ENCODE measurements at regions not wholly inside any gene's neighbourhood (a gene's known extent, or its start where the extent isn't known, plus 50 kb on each side); places are given as distances from the start of the nearest gene placed in this dataset.
"Not testable (repeated sequence)": the region's sequence is repeated elsewhere in the genome, so short reads cannot be mapped to it uniquely, and the experiment has no call there.

GRCh38 chr18:22067682-22068081, 101.7 kb upstream of the GATA6 start:
- no peak for DNase-seq (ENCODE audit: extremely low read depth in 1 of 2, low read depth in 1 of 2)

- not testable (repeated sequence) for DNase-seq (ENCODE audit: extremely low read depth in 1 of 2, low read depth in 1 of 2)
These were observed 100.6 kb upstream of the GATA6 start for GRCh38 chr18:22068784-22069183.

GRCh38 chr18:22069916-22070315, 99.5 kb upstream of the GATA6 start:
- DNase-seq (ENCODE audit: extremely low read depth in 1 of 2, low read depth in 1 of 2): no peak

- DNase-seq (ENCODE audit: extremely low read depth in 1 of 2, low read depth in 1 of 2): no peak
These were observed 96.0 kb upstream of the GATA6 start for GRCh38 chr18:22073411-22073810.

- DNase-seq (ENCODE audit: extremely low read depth in 1 of 2, low read depth in 1 of 2): no peak
These were observed 94.9 kb upstream of the GATA6 start for GRCh38 chr18:22074282-22075070.

- no peak for DNase-seq (ENCODE audit: extremely low read depth in 1 of 2, low read depth in 1 of 2)
These were observed 89.4 kb upstream of the GATA6 start for GRCh38 chr18:22080035-22080434.

- DNase-seq (ENCODE audit: extremely low read depth in 1 of 2, low read depth in 1 of 2): no peak
These were observed 87.0 kb upstream of the GATA6 start for GRCh38 chr18:22082408-22082807.

GRCh38 chr18:22084547-22084946, 84.8 kb upstream of the GATA6 start:
- no peak for DNase-seq (ENCODE audit: extremely low read depth in 1 of 2, low read depth in 1 of 2)

- DNase-seq (ENCODE audit: extremely low read depth in 1 of 2, low read depth in 1 of 2): no peak
These were observed 82.4 kb upstream of the GATA6 start for GRCh38 chr18:22086973-22087372.

- DNase-seq (ENCODE audit: extremely low read depth in 1 of 2, low read depth in 1 of 2): no peak
These were observed 81.4 kb upstream of the GATA6 start for GRCh38 chr18:22088029-22088428.

- DNase-seq (ENCODE audit: extremely low read depth in 1 of 2, low read depth in 1 of 2): no peak
These were observed 80.3 kb upstream of the GATA6 start for GRCh38 chr18:22088996-22089640.

- no peak for DNase-seq (ENCODE audit: extremely low read depth in 1 of 2, low read depth in 1 of 2)
These were observed 78.0 kb upstream of the GATA6 start for GRCh38 chr18:22091341-22091740.

GRCh38 chr18:22093731-22094357, 75.5 kb upstream of the GATA6 start:
- DNase-seq (ENCODE audit: extremely low read depth in 1 of 2, low read depth in 1 of 2): no peak

GRCh38 chr18:22094358-22094734, 75.0 kb upstream of the GATA6 start:
- no peak for DNase-seq (ENCODE audit: extremely low read depth in 1 of 2, low read depth in 1 of 2)

GRCh38 chr18:22098563-22098989, 70.8 kb upstream of the GATA6 start:
- DNase-seq (ENCODE audit: extremely low read depth in 1 of 2, low read depth in 1 of 2): no peak

GRCh38 chr18:22099925-22100324, 69.5 kb upstream of the GATA6 start:
- DNase-seq (ENCODE audit: extremely low read depth in 1 of 2, low read depth in 1 of 2): no peak

- DNase-seq (ENCODE audit: extremely low read depth in 1 of 2, low read depth in 1 of 2): no peak
These were observed 67.7 kb upstream of the GATA6 start for GRCh38 chr18:22101731-22102130.

- no peak for DNase-seq (ENCODE audit: extremely low read depth in 1 of 2, low read depth in 1 of 2)
These were observed 66.3 kb upstream of the GATA6 start for GRCh38 chr18:22102953-22103646.

- no peak for DNase-seq (ENCODE audit: extremely low read depth in 1 of 2, low read depth in 1 of 2)
These were observed 65.8 kb upstream of the GATA6 start for GRCh38 chr18:22103647-22104031.

- no peak for DNase-seq (ENCODE audit: extremely low read depth in 1 of 2, low read depth in 1 of 2)
These were observed 62.7 kb upstream of the GATA6 start for GRCh38 chr18:22106536-22107292.

- no peak for DNase-seq (ENCODE audit: extremely low read depth in 1 of 2, low read depth in 1 of 2)
These were observed 60.7 kb upstream of the GATA6 start for GRCh38 chr18:22108674-22109073.

All from stimulated activated CD8-positive, alpha-beta memory T cell treated with anti-CD3 and anti-CD28 coated beads, Interleukin-7, amount 100 ng/mL, for 48 hours (primary cell).